ENCODE measurements at regions not wholly inside any gene's neighbourhood (a gene's known extent, or its start where the extent isn't known, plus 50 kb on each side); places are given as distances from the start of the nearest gene placed in this dataset.
"Not testable (repeated sequence)": the region's sequence is repeated elsewhere in the genome, so short reads cannot be mapped to it uniquely, and the experiment has no call there.

DNA sequence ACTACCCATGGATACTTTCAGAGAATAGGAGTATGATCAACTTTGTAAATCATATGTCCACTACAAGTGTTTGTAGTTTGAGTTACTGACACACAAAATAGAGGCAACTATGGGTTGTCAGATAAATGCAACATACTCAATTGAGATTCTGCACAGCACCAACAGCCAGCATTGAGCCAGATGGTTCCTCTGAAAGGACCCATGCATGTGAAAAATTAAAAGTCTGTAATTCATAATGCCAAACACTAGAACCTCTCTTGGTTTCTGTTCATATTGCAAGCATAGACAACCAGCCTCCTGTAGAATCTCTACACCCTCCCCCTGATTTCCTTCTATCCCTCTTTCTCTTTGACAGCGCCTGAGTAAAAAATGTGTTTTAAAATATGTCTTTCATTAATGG, 831.0 kb downstream of the C12orf50 start:
- DNase-seq (ENCODE audit: low spot score): no peak
- ATAC-seq: no peak

DNA sequence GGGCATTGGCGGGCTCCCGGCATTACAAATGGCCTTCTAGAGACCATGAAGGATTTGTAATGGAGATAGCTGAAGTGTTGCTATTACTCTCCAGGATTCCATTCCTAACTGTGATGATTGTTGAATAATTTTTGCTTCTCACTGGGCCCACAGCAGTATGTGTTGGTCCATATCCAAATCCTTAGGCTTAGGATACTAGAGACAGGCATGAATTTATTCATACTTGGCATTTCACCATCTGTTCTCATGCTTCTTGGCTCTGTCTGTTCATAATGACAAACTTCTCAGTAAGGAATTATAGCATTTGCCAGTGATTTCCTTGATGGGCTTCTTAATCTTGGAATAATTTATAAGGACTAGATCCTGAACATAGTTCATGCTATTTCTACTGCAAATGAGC, 832.9 kb downstream of the C12orf50 start:
- ATAC-seq (no peak), DNase-seq (ENCODE audit: low spot score) (no peak)

- DNase-seq (ENCODE audit: low spot score); ATAC-seq: not testable (repeated sequence)
Observed at GRCh38 chr12:87194389-87194788, 834.8 kb downstream of the C12orf50 start.

GRCh38 chr12:87185367-87185766, 843.8 kb downstream of the C12orf50 start:
- DNase-seq (ENCODE audit: low spot score) (no peak), ATAC-seq (no peak)

- DNase-seq (ENCODE audit: low spot score) (no peak), ATAC-seq (no peak)
Observed at GRCh38 chr12:87182696-87183233, 846.4 kb downstream of the C12orf50 start.

GRCh38 chr12:87171356-87171755, 857.8 kb downstream of the C12orf50 start:
- DNase-seq (ENCODE audit: low spot score) (no peak), ATAC-seq (no peak)

DNA sequence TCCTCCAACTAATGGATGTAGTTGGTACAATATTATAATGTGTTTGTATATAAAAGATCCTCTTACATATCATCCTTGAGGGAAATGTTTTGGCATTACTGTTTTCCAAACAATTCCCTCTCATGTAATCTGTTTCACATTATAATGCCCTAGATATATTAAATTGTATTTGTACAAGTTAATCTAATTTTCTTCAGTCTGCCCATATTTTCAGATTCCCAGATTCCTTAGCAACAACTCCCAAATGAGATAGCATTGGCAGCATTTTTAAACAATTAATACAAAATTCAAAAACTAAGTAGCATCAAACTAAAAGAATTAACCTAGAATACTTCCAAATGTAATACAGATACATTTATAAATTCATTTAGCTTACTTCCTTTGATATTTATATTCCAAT, 860.2 kb downstream of the C12orf50 start:
- DNase-seq (ENCODE audit: low spot score) (no peak), ATAC-seq (no peak)

DNA sequence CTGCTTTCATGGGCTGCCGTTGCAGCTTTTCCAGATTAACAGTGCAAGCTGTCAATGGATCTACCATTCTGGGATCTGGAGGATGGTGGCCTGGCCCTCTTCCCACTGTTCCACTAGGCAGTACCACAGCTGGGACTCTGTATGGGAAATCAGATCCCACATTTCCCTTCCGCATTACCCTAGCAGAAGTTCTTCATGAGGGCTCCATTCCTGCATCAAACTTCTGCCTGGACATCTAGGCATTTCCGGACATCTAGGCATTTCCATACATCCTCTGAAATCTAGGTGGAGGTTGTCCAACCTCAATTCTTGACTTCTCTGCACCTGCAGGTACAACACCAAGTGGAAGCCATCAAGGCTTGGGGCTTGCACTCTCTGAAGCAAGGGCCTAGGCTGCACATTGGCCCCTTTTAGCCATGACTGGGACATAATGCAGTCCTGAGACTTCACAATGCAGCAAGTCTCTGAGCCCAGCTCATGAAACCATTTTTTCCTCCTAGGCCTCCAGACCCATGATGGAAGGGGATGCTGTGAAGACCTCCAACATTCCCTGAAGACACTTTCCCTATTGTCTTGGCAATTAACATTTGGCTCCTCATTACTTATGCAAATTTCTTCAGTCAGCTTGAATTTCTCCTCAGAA, 863.3 kb downstream of the C12orf50 start:
- ATAC-seq (no peak), DNase-seq (ENCODE audit: low spot score) (no peak)

DNA sequence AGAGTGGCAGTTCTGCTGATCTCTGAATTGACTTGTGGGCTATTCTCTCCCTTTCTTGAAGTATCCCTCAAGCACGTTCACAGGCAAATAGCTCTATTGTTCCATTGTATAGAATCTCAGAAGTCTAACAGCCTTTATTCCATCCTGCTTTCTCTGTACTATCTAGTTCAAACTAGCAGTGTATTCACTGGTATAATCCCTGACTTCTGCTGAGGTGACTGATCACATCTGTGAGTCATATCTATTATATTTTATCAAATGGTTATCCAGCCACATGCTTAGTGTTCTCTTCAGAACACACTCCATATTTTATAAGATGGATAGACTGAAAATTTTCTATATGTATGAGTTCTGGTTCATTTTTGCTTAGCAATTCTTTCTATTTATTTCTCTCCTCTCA, 866.1 kb downstream of the C12orf50 start:
- DNase-seq (ENCODE audit: low spot score): no peak

DNA sequence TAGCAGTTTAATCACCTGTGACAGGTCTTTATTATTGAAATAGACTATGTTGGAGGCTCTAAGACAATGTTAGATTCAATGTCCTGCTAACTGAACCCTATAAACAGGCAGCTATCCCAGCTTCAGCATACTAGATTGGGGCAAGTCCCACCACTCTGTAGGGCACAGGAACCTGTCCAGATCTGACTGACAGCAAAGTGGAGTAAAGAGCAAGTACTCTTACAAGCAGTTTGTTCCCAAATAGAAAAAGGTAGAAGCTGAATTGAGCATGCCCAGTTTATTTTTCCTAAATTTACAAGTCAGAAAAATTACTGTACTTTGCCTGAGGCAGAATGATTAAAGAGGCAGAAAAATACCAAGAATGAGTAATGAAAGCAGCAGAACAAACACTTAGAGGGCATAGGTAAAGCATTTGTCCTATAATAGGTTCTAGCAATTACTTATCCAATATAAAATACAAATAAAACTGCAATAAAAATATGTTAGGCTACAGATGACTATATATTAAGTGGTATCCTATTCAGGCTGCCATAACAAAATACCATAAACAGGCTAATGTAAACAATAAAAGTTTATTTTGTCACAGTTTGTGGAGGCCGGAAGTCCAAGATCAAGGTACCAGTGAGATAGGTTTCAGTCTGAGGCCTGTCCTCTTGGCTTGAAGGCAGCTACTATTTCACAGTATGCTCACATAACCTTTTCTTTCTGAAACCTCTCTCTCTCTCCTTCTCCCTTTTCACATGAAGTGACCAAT, 868.2 kb downstream of the C12orf50 start:
- DNase-seq (ENCODE audit: low spot score): no peak
- no peak for ATAC-seq

More for the DNA sequence above, 866.1 kb downstream of the C12orf50 start:
- ATAC-seq: no peak

DNA sequence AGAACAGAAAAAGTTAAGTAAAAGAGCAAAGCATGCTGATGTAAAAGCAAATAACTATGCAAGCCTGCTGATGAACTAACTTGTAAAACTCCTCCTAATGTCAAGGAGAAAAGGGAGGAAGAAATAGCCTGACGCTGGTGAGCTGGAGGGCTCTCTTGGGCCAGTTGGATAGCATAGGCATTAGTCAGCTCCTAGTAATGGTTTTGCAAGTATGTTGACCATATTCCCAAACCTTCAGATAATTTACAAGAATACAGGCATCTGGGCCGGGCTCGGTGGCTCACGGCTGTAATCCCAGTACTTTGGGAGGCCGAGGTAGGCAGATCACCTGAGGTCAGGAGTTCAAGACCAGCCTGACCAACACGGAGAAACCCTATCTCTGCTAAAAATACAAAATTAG, 871.4 kb downstream of the C12orf50 start:
- DNase-seq (ENCODE audit: low spot score): no peak
- no peak for ATAC-seq

DNA sequence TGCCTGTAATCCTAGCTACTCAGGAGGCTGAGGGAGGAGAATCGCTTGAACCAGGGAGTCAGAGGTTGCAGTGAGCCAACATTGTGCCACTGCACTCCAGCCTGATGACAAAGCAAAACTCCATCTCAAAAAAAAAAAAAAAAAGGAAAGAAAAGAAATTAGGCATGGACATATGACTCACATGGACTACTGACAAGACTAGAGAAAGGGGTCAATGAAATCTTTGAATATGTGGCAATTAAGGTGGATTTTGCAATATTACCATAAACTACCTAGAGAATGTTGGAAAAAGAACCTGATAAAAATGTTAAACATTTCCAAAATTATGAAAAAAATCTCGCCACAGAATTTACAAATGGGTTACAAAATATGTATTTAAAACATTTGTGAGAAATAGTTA, 873.6 kb downstream of the C12orf50 start:
- no peak for DNase-seq (ENCODE audit: low spot score)
- no peak for ATAC-seq

GRCh38 chr12:87152841-87153528, 876.2 kb downstream of the C12orf50 start:
- no peak for ATAC-seq
- DNase-seq (ENCODE audit: low spot score): no peak

GRCh38 chr12:87152075-87152474, 877.1 kb downstream of the C12orf50 start:
- ATAC-seq (no peak), DNase-seq (ENCODE audit: low spot score) (no peak)

DNA sequence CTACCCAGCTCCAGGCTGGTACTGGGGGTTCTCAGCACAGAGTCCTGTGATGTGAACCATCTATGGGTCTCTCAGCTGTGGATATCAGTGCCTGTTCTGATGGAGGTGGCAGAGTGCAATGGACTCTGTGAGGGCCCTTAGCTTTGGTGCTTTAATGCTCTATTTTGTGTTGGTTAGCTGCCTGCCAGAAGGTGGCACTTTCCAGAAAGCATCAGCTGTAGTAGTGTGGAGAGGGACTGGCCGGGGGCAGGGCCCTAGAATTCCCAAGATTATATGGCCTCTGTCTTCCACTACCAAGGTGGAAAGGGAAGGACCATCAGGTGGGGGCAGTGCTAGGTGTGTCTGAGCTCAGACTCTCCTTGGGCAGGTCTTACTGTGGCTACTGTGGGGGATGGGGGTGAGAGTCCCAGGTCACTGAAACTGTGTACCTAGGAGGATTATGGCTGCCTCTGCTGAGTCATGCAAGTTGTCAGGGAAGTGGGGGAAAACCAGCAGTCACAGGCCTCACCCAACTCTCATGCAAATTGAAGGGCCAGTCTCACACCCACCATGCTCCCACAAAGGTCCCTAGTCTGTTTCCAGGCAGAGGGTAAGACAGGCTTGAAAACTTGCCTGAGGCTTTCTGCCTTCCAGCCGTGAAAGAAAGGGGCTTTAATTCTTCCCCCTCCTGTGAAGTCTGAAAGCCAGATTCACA, 878.1 kb downstream of the C12orf50 start:
- DNase-seq (ENCODE audit: low spot score): no peak
- no peak for ATAC-seq

GRCh38 chr12:87142342-87142741, 886.2 kb upstream of the MGAT4C start:
- DNase-seq (ENCODE audit: low spot score): no peak
- no peak for ATAC-seq

GRCh38 chr12:87141091-87141490, 884.9 kb upstream of the MGAT4C start:
- DNase-seq (ENCODE audit: low spot score) (no peak), ATAC-seq (no peak)

DNA sequence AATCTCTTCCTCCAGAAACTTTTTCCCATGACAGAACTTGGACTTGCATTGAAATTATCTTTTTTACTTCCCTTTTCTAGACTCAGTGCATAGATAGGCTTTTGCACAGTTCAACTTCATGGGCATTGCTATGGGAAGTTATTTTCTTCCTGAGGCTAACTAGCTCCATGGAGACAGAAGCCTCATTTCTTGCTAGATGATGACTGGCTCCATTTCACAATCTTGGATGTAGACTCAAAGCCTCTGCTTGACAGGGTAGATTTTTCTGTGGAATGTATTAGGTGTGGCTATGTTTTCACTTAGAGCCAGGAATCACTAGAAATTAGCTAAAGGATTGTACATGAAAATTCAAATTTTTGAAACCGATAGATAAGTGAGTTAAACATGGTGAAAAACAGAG, 884.1 kb upstream of the MGAT4C start:
- no peak for ATAC-seq
- DNase-seq (ENCODE audit: low spot score): no peak

DNA sequence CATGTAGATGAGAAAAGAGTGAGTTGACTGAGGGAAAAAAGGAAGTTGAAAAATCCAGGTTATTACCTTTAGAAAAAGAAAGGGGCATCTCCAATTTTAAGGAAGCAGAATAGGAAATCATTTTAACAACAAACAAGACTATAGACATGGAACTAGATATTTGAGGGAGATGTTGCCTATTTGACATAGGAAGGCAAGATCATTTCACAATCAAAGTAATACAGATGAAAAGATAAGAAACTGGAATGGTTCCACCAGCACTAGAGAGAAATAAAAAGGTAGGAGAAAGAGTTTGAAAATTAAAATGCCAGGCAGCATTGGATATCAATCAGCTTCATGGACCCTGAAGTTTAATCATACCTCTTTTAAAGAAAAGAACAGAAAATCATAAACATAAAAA, 881.0 kb upstream of the MGAT4C start:
- no peak for ATAC-seq

GRCh38 chr12:87136330-87136976, 880.3 kb upstream of the MGAT4C start:
- DNase-seq (ENCODE audit: low spot score) (no peak), ATAC-seq (no peak)

More for the DNA sequence above, 881.0 kb upstream of the MGAT4C start:
- DNase-seq (ENCODE audit: low spot score): no peak

GRCh38 chr12:87127272-87127671, 871.1 kb upstream of the MGAT4C start:
- no peak for DNase-seq (ENCODE audit: low spot score)
- no peak for ATAC-seq
